HL-60 (cell line): ENCODE measurements at regions not wholly inside any gene's neighbourhood (a gene's known extent, or its start where the extent isn't known, plus 50 kb on each side); places are given as distances from the start of the nearest gene placed in this dataset.
"Not testable (repeated sequence)": the region's sequence is repeated elsewhere in the genome, so short reads cannot be mapped to it uniquely, and the experiment has no call there.

ENCODE experiments used
- DNase-seq, 2 experiments: peaks; one replicate each; pipeline ENCODE4 v3.0.0-alpha.2; 2010 to 2020; ENCODE audit warnings: low read depth in 1 of 2, low spot score in 1 of 2
- H3K27ac ChIP-seq: fragments of 250-450 bp; sonication (Bioruptor Pico); replicated peaks from 2 replicates; pipeline ENCODE4 v1.5.1; 2020; ENCODE audit warnings: mild to moderate bottlenecking, moderate library complexity
- H3K27me3 ChIP-seq: fragments of 250-450 bp; sonication (Bioruptor Pico); 2 replicates; pipeline ENCODE4 v1.5.1; 2021; ENCODE audit warnings: mild to moderate bottlenecking, moderate library complexity; ENCODE audit not compliant: insufficient read depth, poor library complexity, severe bottlenecking
- H3K4me3 ChIP-seq: replicated peaks from 2 replicates; pipeline ENCODE4 v1.5.1; 2011; ENCODE audit warnings: mild to moderate bottlenecking, control low read depth, low read length; ENCODE audit not compliant: insufficient read depth
- GABPA ChIP-seq: IDR thresholded peaks from 2 replicates; pipeline ENCODE4 v1.6.1; 2012; ENCODE audit warnings: low read depth
- POLR2AphosphoS5 ChIP-seq: IDR thresholded peaks from 2 replicates; pipeline ENCODE4 v1.6.1; 2012; ENCODE audit warnings: low read depth
- SPI1 ChIP-seq: IDR thresholded peaks from 2 replicates; pipeline ENCODE4 v1.6.1; 2012; ENCODE audit warnings: low read depth, mild to moderate bottlenecking, borderline replicate concordance
- TF ChIP-seq, protein P1 (sequence below): IDR thresholded peaks from one replicate; pipeline ENCODE4 v1.5.1; 2011; ENCODE audit warnings: low read length, control low read depth, inconsistent platforms; ENCODE audit not compliant: insufficient read depth
- TF ChIP-seq, protein P2 (sequence below): IDR thresholded peaks from 2 replicates; pipeline ENCODE4 v1.6.1; 2012; ENCODE audit warnings: low read depth; ENCODE audit not compliant: insufficient replicate concordance

GRCh38 chr13:54402495-54402894 lies 1373.9 kb downstream of the OLFM4 start:
- no peak for TF ChIP-seq POLR2AphosphoS5
- TF ChIP-seq GABPA = no peak
- TF ChIP-seq, protein P1, sequence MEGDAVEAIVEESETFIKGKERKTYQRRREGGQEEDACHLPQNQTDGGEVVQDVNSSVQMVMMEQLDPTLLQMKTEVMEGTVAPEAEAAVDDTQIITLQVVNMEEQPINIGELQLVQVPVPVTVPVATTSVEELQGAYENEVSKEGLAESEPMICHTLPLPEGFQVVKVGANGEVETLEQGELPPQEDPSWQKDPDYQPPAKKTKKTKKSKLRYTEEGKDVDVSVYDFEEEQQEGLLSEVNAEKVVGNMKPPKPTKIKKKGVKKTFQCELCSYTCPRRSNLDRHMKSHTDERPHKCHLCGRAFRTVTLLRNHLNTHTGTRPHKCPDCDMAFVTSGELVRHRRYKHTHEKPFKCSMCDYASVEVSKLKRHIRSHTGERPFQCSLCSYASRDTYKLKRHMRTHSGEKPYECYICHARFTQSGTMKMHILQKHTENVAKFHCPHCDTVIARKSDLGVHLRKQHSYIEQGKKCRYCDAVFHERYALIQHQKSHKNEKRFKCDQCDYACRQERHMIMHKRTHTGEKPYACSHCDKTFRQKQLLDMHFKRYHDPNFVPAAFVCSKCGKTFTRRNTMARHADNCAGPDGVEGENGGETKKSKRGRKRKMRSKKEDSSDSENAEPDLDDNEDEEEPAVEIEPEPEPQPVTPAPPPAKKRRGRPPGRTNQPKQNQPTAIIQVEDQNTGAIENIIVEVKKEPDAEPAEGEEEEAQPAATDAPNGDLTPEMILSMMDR = no peak
- TF ChIP-seq, protein P2, sequence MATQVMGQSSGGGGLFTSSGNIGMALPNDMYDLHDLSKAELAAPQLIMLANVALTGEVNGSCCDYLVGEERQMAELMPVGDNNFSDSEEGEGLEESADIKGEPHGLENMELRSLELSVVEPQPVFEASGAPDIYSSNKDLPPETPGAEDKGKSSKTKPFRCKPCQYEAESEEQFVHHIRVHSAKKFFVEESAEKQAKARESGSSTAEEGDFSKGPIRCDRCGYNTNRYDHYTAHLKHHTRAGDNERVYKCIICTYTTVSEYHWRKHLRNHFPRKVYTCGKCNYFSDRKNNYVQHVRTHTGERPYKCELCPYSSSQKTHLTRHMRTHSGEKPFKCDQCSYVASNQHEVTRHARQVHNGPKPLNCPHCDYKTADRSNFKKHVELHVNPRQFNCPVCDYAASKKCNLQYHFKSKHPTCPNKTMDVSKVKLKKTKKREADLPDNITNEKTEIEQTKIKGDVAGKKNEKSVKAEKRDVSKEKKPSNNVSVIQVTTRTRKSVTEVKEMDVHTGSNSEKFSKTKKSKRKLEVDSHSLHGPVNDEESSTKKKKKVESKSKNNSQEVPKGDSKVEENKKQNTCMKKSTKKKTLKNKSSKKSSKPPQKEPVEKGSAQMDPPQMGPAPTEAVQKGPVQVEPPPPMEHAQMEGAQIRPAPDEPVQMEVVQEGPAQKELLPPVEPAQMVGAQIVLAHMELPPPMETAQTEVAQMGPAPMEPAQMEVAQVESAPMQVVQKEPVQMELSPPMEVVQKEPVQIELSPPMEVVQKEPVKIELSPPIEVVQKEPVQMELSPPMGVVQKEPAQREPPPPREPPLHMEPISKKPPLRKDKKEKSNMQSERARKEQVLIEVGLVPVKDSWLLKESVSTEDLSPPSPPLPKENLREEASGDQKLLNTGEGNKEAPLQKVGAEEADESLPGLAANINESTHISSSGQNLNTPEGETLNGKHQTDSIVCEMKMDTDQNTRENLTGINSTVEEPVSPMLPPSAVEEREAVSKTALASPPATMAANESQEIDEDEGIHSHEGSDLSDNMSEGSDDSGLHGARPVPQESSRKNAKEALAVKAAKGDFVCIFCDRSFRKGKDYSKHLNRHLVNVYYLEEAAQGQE = no peak
- no peak for TF ChIP-seq SPI1
- no peaks in the 10 kb centered on the region for H3K27me3 ChIP-seq
- H3K27ac ChIP-seq = no peak overlapping the region
- no peak for DNase-seq
- H3K4me3 ChIP-seq = no peak overlapping the region

DNA sequence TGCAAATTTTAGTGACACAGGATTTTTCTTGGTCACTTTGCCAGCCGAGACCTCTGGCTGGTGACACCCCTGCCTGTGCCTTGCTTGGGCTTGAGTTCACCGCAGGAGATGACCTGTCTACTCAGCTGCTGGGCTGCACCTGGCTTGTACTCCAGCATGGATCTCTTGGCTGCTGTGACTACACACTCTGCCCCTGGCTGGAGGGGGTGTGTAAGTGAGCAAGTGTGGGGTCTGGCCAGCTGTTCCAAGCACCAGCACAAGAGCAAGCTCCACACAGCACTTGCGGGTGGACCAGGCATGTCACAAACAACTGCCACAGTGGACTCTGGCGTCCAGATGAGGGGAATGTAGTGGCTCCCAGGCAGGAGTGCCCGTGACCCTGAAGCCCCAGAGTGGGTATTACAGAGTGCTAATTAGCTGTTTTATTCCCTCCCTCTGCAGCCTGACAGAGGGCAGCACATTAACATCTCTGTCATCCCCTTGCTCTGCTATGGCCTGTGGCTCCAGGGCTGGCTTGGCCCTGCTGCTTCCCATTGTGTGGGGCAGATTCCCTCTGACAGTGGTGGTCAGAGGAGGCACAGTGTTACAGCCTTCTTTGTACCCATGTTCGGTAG lies 1387.2 kb downstream of the OLFM4 start:
- Histone ChIP-seq H3K27me3 (peaks cover 2% of the 10 kb centered on the region), H3K4me3 (no peak overlapping the region), H3K27ac (no peak overlapping the region)
- no peak for TF ChIP-seq POLR2AphosphoS5
- no peak for TF ChIP-seq SPI1
- TF ChIP-seq, protein P2 = no peak
- TF ChIP-seq, protein P1 = no peak
- no peak for TF ChIP-seq GABPA
- DNase-seq = no peak

DNA sequence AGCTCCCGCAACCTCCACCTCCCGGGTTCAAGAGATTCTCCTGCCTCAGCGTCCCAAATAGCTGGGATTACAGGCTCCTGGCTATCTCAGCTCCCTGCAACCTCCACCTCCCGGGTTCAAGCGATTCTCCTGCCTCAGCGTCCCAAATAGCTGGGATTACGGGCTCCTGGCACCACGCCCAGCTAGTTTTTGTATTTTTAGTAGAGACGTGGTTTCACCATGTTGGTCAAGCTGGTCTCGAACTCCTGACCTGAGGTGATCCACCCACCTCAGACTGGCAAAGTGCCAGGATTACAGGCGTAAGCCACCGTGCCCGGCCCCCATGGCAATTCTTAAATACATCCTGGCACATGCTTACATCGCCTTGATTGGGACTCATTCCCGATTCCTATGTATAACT lies 1394.3 kb downstream of the OLFM4 start:
- DNase-seq, H3K27ac ChIP-seq, H3K4me3 ChIP-seq, H3K27me3 ChIP-seq: not testable (repeated sequence)

DNA sequence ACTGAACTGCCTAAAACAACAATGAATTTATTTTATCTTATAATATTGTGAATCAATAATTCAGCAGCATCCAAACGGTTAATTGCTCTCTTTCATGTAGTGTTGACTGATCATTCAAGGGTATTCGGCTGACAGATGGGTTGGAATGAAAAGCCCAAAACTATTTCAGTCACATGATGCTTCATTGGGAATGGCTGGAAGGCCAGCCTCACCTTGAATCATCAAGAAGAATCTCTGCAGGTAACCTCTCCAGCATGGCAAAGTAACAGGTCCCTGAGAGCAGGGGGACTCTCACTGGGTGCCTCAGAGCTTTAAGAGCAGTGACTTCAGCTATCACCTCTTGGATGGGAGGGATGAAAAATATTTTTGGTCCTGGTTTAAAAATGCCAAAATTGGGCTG lies 1395.7 kb downstream of the OLFM4 start:
- Histone ChIP-seq H3K27me3 (no peaks in the 10 kb centered on the region), H3K27ac (no peak overlapping the region), H3K4me3 (no peak overlapping the region)
- TF ChIP-seq SPI1 = no peak
- TF ChIP-seq, protein P2 = no peak
- no peak for TF ChIP-seq GABPA
- no peak for TF ChIP-seq POLR2AphosphoS5
- TF ChIP-seq, protein P1 = no peak
- DNase-seq = no peak
